NCI-H2196 (cell line): ENCODE measurements at regions not wholly inside any gene's neighbourhood (a gene's known extent, or its start where the extent isn't known, plus 50 kb on each side); places are given as distances from the start of the nearest gene placed in this dataset.
"Not testable (repeated sequence)": the region's sequence is repeated elsewhere in the genome, so short reads cannot be mapped to it uniquely, and the experiment has no call there.

Experiments
- DNase-seq: peaks from one replicate; lab custom pipeline; 2025; ENCODE audit not compliant: unreplicated experiment; lab: John Stamatoyannopoulos, UW

- no peak for DNase-seq
These were observed 276.5 kb downstream of the NUAK1 start for GRCh38 chr12:105862163-105862821.

GRCh38 chr12:105864316-105864715 lies 274.4 kb downstream of the NUAK1 start:
- no peak for DNase-seq

DNA sequence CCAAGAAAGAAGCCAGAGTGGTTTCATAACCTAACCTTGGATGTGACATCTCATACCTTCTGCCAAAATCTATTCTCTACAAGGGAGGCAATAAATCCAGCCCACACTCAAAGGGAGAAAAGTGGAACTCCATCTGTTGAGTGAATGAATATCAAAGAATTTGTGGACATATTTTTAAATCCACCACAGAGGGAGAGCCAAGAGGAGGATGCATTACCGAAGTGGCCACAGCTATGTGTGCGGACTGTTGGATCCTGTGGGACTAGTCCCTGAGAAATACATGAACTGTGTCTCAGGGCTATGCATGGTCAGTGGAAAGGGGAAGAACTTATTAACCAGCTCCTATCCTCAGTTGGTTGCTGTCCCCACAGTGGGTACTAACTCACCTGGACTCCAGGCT lies 273.9 kb downstream of the NUAK1 start:
- no peak for DNase-seq

GRCh38 chr12:105865886-105866285 lies 272.9 kb downstream of the NUAK1 start:
- DNase-seq: peak; percentile 10

DNA sequence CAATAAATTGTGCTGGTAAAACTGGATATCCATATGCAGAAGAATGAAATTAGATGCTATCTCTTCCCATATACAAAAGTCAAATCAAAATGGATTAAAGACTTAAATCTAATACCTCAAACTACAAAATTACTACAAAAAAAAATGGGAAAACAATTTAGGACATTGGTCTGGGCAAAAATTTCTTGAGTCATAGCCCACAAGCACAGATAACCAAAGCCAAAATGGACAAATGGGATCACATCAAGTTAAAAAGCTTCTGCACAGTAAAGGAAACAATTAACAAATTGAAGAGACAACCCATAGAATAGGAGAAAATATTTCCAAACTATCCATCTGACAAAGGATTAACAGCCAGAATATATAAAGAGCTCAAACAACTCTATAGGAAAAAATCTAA lies 264.6 kb downstream of the NUAK1 start:
- no peak for DNase-seq

DNA sequence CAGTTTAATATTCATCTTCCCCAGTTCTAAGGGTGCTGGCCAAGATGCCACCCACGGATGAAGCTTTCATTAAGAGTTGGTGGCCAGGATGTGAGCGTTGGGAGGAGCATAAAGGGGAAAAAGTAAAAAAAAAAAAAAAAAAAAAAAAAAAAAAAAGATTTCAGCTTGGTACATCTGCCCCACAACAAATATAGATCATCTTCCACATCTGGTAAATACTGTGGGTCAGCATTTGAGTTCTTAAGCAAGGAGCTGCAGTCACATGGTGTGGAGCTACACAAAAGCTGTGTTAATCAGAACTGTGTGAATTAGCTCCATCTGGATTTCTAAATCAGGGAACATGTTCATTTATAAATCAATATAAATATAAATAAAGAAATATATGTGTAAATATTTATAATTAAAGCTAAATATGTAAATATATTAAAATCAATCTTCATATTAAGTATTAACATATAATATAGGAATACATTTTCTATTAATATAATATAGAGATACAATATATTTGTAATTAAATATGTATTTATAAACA lies 262.3 kb downstream of the NUAK1 start:
- no peak for DNase-seq

DNA sequence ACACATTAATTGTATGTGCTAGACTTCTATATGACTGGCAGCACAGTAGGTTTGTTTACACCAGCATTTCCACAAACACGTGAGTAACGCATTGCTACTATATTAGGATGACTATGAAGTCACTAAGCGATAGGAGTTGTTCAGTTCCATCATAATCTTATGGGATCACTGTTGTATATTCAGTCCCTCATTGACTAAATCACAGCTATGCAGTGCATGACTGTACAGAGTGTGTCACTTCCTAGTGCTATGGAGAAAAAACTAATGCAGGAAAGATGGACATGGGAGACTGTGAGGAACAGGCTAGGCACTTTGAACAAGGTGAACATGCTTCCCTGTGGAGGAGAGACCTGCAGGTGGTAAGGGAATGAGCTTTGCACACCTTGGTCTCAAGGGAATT lies 259.8 kb downstream of the NUAK1 start:
- DNase-seq: no peak

DNA sequence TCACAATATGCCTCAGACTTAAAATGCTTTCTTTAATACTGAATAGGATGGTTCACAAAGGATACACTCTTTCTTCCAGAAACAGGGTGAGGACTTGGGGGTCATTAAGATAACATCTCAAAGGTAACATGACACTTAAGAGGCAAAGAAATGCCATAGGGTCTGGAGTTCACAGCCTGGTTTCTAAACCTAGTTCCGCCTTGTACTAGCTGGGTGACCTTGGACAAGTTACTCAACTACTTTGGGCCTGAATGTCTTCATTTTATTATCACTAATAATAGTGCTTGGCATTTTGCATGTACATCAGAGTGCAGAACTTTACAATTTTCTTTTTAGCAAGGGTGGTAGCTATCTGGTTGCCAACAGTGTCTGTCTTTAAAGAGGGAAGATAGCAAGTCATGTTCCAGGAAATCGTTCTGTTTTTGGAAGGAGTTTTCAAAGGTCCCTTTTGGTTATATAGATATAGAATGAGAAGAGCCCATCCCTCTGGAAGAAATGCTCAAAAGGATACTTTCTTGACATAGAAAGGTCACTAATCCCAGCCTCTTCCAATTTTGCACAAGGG lies 257.8 kb downstream of the NUAK1 start:
- DNase-seq: no peak

GRCh38 chr12:105882404-105882803 lies 256.4 kb downstream of the NUAK1 start:
- DNase-seq: peak; percentile 6

DNA sequence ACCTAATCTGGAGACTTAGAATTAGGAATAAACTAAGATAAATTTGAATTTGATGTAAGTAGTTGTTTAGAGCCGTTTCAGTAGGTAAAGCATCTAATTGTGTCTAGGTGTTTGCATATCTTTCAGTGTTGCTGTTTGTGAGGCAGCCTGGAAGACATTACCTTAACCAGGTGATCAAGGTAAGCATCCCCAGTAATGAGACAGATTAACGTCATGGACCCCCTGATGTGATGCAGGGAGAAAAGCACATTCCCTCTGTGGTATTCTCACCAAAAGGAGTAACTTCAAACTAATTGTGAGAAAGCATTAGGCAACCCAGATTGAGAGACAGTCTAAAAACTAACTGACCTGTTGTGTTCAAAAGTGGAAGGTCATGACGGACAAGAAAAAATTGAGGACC lies 251.6 kb downstream of the NUAK1 start:
- DNase-seq: no peak

DNA sequence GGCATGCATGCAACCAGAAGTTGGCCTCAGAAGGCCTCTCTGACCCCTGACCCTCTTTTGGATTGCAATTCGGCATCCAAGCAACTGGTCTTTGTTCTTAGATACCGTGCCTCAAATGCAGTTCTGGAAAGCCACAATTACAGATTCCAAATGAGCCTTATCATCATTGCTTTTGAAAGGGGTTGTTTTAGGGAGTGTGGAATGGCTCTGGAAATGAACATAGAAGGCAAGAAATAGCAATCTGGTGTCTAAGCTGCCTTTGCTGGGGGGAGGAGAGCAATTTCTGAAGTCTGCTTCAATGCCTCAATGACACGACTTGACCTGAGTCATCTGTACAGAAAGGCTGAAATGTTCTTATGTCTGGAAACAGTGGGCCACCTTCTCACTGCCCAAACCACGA lies 250.1 kb downstream of the NUAK1 start:
- DNase-seq: no peak

- no peak for DNase-seq
These were observed 246.3 kb downstream of the NUAK1 start for GRCh38 chr12:105892362-105892910.

DNA sequence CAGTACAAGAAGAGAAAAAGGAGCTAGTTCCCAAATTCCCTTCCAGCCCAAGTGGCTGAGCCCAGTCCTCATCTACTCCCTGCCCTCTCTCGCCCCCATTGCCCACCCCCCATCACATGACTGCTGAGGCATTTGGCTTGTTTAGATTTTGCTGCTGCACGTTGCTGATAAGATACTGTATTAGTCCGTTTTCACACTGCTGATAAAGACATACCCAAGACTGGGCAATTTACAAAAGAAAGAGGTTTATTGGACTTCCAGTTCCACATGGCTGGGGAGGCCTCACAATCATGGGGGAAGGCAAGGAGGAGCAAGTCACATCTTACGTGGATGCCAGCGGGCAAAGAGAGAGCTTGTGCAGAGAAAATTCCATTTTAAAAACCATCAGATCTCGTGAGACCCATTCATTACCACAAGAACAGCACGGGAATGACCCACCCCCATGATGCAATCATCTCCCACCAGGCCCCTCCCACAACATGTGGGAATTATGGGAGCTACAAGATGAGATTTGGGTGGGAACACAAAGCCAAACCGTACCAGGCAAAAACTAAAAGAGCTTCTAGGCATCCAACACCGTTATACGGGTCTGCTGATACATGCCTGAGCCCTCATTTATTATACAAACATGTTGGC lies 243.4 kb downstream of the NUAK1 start:
- not testable (repeated sequence) for DNase-seq

DNA sequence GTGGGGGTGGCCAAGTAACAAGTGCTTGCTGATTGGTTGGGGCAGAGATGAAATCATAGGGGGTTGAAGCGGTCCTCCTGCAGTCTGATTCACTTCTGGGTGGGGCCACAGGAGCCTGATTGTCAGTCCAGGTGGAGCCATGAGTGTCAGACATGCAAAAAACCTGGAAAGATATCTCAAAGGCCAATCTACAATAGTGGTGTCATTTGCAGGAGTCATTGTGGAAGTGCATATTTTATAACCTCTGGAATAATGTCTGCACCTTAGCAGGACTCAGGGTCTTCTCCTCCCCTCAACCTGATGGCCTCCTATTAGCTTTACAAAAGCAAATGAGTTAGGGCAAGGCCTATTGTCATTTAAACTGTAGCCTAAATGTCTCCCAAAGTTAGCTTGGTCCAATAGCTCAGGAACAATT lies 241.4 kb downstream of the NUAK1 start:
- no peak for DNase-seq

GRCh38 chr12:105898271-105898670 lies 240.5 kb downstream of the NUAK1 start:
- DNase-seq: not testable (repeated sequence)

GRCh38 chr12:105899589-105899988 lies 239.2 kb downstream of the NUAK1 start:
- DNase-seq: no peak

- DNase-seq: no peak
These were observed 232.2 kb downstream of the NUAK1 start for GRCh38 chr12:105906561-105906960.

DNA sequence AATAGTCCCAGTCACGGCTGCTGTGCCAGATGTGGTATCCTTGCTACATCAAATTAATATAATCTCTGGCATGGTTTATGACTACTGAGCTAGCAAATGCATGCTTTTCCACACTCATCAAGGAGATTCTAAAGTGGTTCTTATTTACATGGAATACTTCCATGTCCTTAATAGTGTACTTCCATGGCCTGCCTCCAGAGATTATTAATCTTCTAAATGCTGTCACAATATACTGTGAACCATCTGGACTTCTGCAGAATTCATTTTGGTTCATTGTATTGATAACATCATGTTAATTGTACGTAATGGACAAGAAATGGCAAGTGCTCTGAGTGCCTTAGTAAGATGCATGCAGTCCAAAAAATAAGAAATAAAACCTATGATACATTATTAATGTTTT lies 230.8 kb downstream of the NUAK1 start:
- no peak for DNase-seq

DNA sequence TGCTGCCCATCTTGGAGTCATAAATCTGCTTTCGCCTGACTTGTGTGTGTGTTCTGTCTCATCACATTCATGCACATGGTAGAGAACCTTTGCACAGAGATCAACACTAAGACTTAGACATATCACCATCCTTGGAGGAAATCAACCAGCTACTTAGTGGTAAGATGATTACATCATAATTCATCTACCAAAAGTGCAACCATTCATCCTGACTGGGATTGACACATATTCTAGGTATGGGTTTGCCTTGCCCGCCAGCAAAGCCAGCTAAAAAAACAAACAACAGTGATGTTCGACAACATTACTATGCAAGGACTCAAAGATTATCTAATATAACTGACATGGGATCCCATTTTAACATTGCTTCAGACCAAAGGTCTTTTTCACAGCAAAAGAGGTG lies 228.7 kb downstream of the NUAK1 start:
- no peak for DNase-seq

DNA sequence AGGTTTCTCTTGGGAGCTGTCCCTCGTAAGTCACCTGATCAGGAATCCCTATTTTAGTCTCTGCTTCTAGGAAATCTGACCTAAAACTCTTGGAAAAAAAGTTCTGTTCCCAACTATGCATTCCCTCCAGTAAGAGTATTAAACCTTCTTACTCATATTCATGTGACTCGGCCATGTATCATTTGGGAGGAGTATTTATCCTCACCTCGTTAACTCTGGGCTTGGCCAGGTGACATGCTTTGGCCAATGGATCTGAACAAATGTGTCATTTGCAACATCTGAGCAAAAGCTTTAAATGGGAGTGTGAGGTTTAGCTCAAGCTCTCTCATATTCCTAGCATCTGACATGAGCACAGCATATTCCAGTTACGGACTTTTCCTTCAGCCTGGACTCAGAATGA lies 226.8 kb downstream of the NUAK1 start:
- DNase-seq: no peak

DNA sequence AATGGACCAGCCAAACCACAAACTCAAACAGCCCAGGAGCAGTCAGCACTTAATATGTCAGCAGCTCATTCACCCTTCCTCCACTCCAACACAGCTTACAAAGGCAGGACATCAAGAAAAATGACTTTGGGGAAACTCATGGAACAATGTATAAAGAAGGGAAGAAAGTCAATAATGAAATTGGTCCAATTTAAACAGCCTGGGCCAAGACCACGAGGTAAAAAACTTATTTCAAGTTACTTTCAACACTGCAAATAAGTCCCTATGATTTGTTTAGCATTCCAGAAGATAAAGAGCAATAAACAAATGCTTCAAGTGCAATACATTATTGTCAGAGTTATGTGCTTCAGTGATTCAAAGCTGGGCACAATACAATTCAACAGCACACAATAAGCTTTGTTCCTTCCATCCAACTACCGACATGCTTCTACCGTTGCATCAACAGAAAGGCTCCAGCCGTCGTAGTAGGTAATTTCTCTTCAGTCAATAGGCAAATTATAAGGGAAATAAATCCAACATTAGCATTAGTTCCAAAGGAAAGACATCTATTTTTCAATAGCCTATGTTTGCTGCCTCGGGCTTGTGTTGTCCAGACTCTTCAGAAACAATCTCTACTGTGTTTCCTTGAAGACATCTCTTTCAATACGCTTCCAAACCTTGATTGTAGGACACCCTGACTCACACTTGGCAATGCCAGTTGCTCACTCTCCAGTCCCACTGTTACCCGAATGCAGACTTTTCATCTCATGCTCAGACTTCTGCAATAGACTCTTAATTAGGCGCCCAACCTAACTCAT lies 225.7 kb downstream of the NUAK1 start:
- DNase-seq: no peak
